C4-2B (cell line): ENCODE measurements at regions not wholly inside any gene's neighbourhood (a gene's known extent, or its start where the extent isn't known, plus 50 kb on each side); places are given as distances from the start of the nearest gene placed in this dataset.

ENCODE experiments used
- H3K27ac ChIP-seq: fragments of 450-650 bp; 2 replicates; pipeline ENCODE4 v1.5.1; 2017
- CTCF ChIP-seq: fragments of 450-650 bp; conservative IDR thresholded peaks from 2 replicates; pipeline ENCODE4 v1.5.1; 2017; ENCODE audit warnings: mild to moderate bottlenecking
- ZFX ChIP-seq: fragments of 450-650 bp; IDR thresholded peaks from 2 replicates; pipeline ENCODE4 v1.6.1; 2017

- TF ChIP-seq CTCF: no peak
- H3K27ac ChIP-seq: no peak overlapping the region
These were observed 91.3 kb downstream of the EDNRB start for GRCh38 chr13:77827332-77827731.

DNA sequence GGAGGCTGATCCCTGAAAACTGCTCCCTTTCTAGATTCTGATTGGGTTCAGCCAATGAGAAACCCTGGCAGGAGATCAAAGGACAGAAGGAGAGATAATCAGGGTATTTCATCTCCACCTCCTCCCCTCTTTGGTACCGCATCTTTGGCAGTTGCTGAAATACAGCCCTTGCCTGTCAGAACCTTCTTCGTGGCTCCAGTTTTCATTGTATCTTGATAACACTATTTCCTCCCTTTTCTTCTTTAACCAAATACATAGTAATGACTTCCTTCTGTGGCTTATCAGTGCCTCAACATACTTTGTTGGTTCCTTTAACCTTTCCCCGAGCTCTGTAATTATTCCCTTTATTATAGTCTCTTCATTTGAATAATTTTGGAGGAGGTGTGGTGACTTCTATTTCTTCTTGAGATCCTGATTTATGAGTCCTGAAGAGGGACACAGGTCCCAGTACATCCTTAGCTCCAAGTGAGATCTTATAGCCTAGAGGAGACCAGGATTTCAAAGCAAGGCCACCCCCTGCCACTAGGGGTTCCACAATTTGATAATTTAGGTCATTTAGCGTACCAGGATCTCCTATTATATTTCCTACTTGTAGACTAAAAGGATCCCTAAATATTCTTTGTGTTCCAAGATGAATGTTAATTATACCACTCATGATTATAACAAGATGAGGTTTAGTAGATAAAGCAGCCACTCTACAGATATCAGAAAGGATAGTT lies 98.0 kb downstream of the EDNRB start:
- no peak overlapping the region for H3K27ac ChIP-seq
- no peak for TF ChIP-seq ZFX
- peak; percentile 34 for TF ChIP-seq CTCF

DNA sequence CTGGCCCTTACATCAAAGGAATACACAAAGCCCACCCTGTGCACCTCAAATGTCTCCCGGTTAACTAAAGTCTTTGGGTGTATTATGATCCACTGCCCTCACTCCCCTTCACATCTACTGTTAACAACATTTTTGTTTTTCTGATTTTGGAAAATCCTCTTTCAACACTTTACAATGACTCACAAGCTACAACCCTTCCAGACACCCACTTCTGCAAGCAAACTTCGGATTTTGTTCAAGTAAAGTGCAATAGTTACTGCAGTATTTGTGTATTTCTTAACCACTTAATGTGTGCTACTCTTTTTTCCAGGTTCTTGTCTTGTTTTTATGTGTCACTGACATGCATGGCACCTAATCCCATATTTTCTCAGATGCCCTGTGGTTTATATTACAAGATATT lies 101.1 kb downstream of the EDNRB start:
- no peak for TF ChIP-seq ZFX
- H3K27ac ChIP-seq: no peak overlapping the region

- H3K27ac ChIP-seq: no peak overlapping the region
- no peak for TF ChIP-seq CTCF
These were observed 103.3 kb downstream of the EDNRB start for GRCh38 chr13:77815330-77815729.
